GM23338 (cell line): ENCODE measurements at regions not wholly inside any gene's neighbourhood (a gene's known extent, or its start where the extent isn't known, plus 50 kb on each side); places are given as distances from the start of the nearest gene placed in this dataset.

Experiments
- ATAC-seq: fragments of 200-7000 bp; cut with Tn5 transposase; 3 replicates; pipeline ENCODE4 v1.9.1; 2020
- DNase-seq: peaks from one replicate; pipeline ENCODE4 v3.0.0-alpha.2; 2015; ENCODE audit warnings: low spot score
- H2AFZ ChIP-seq: fragments of 200-600 bp; sonication (generic); 2 replicates; pipeline ENCODE4 v1.8.0; 2016; ENCODE audit warnings: antibody characterized with exemption, mild to moderate bottlenecking, moderate library complexity
- H3F3A ChIP-seq: fragments of 200-600 bp; sonication (generic); replicated peaks from 2 replicates; pipeline ENCODE4 v1.8.0; 2017; ENCODE audit warnings: antibody characterized with exemption, mixed run types, low read depth
- H3K27ac ChIP-seq: fragments of 200-600 bp; sonication (generic); 2 replicates; pipeline ENCODE4 v1.6.1; 2016; ENCODE audit warnings: low read depth
- H3K27me3 ChIP-seq: fragments of 200-600 bp; sonication (generic); 2 replicates; pipeline ENCODE4 v1.8.0; 2016; ENCODE audit warnings: mild to moderate bottlenecking, mixed run types, moderate library complexity; ENCODE audit not compliant: insufficient read depth
- H3K36me3 ChIP-seq: fragments of 200-600 bp; sonication (generic); 2 replicates; pipeline ENCODE4 v1.8.0; 2016; ENCODE audit warnings: mild to moderate bottlenecking; ENCODE audit not compliant: insufficient read depth
- H3K4me1 ChIP-seq: fragments of 200-600 bp; sonication (generic); 2 replicates; pipeline ENCODE4 v1.8.0; 2016; ENCODE audit warnings: mild to moderate bottlenecking, moderate library complexity; ENCODE audit not compliant: insufficient read depth
- H3K4me2 ChIP-seq: fragments of 200-600 bp; sonication (generic); 2 replicates; pipeline ENCODE4 v1.7.1; 2017; ENCODE audit warnings: mixed run types
- H3K4me3 ChIP-seq: fragments of 200-600 bp; sonication (generic); 2 replicates; pipeline ENCODE4 v1.6.1; 2016; ENCODE audit warnings: mixed run types
- H3K79me2 ChIP-seq: fragments of 200-600 bp; sonication (generic); replicated peaks from 2 replicates; pipeline ENCODE4 v1.8.0; 2017; ENCODE audit warnings: mild to moderate bottlenecking; ENCODE audit not compliant: insufficient read depth
- H3K9me2 ChIP-seq: fragments of 200-600 bp; sonication (generic); 2 replicates; pipeline ENCODE4 v1.8.0; 2017; ENCODE audit not compliant: insufficient read depth
- H4K20me1 ChIP-seq: fragments of 200-600 bp; sonication (generic); replicated peaks from 2 replicates; pipeline ENCODE4 v1.8.0; 2017; ENCODE audit warnings: mild to moderate bottlenecking; ENCODE audit not compliant: insufficient read depth
- H3K27ac Mint-ChIP-seq: 2 replicates; pipeline ENCODE4 v1.8.0; 2020; ENCODE audit warnings: inconsistent platforms, mild to moderate bottlenecking, moderate library complexity, mixed read lengths
- H3K27me3 Mint-ChIP-seq: 3 replicates; pipeline ENCODE4 v1.8.0; 2022; ENCODE audit warnings: low read depth, mild to moderate bottlenecking, moderate library complexity, mixed read lengths, inconsistent platforms; ENCODE audit not compliant: insufficient read depth, poor library complexity
- H3K36me3 Mint-ChIP-seq: 3 replicates; pipeline ENCODE4 v1.8.0; 2021; ENCODE audit warnings: low read depth, mild to moderate bottlenecking, inconsistent platforms, moderate library complexity, mixed read lengths
- H3K4me1 Mint-ChIP-seq: 3 replicates; pipeline ENCODE4 v1.8.0; 2020; ENCODE audit warnings: mild to moderate bottlenecking, inconsistent platforms, mixed read lengths
- H3K4me3 Mint-ChIP-seq: 3 replicates; pipeline ENCODE4 v1.8.0; 2021; ENCODE audit warnings: moderate library complexity, mild to moderate bottlenecking, inconsistent platforms, mixed read lengths
- H3K9me3 Mint-ChIP-seq: 3 replicates; pipeline ENCODE4 v1.8.0; 2020; ENCODE audit warnings: moderate library complexity, mild to moderate bottlenecking, inconsistent platforms, mixed read lengths
- ETS1 ChIP-seq: IDR thresholded peaks from 2 replicates; pipeline ENCODE4 v1.6.1; 2016; ENCODE audit warnings: antibody characterized with exemption
- EZH2phosphoT487 ChIP-seq: fragments of 200-600 bp; sonication (generic); IDR thresholded peaks from one replicate; pipeline ENCODE4 v1.8.1; 2018; ENCODE audit warnings: antibody characterized with exemption; ENCODE audit not compliant: unreplicated experiment
- JUNB ChIP-seq: IDR thresholded peaks from one replicate; pipeline ENCODE4 v1.6.1; 2016; ENCODE audit warnings: antibody characterized with exemption; ENCODE audit not compliant: unreplicated experiment
- NANOG ChIP-seq: IDR thresholded peaks from 2 replicates; pipeline ENCODE4 v1.6.1; 2016; ENCODE audit warnings: antibody characterized with exemption, borderline replicate concordance
- POLR2AphosphoS5 ChIP-seq: IDR thresholded peaks from 2 replicates; pipeline ENCODE4 v1.6.1; 2016; ENCODE audit warnings: antibody characterized with exemption, low read depth
- STAT1 ChIP-seq: IDR thresholded peaks from one replicate; pipeline ENCODE4 v1.6.1; 2016; ENCODE audit warnings: antibody characterized with exemption; ENCODE audit not compliant: unreplicated experiment
- ZNF114 ChIP-seq: fragments of 250-450 bp; sonication (Bioruptor Pico); IDR thresholded peaks from 2 replicates; pipeline ENCODE4 v1.5.0; 2020; ENCODE audit warnings: mild to moderate bottlenecking, moderate library complexity
- ZNF331 ChIP-seq: fragments of 250-450 bp; sonication (Bioruptor Pico); IDR thresholded peaks from 2 replicates; pipeline ENCODE4 v1.5.0; 2020; ENCODE audit warnings: low read depth, mild to moderate bottlenecking, moderate library complexity
- ZNF462 ChIP-seq: fragments of 250-450 bp; sonication (Bioruptor Pico); IDR thresholded peaks from 2 replicates; pipeline ENCODE4 v1.5.0; 2020; ENCODE audit warnings: mild to moderate bottlenecking, moderate library complexity

- TF ChIP-seq ZNF462 (CRISPR knock-in tag) = no peak
These were observed 237.2 kb downstream of the LMO4 start (continued) for GRCh38 chr1:87565861-87566260.

GRCh38 chr1:87568005-87568404 lies 239.3 kb downstream of the LMO4 start:
- Histone ChIP-seq H4K20me1 (no peaks in the 10 kb centered on the region), H3K27ac (no peak overlapping the region), H2AFZ (no peak overlapping the region), H3K4me3 (no peak overlapping the region), H3K4me1 (no peaks in the 10 kb centered on the region), H3K27me3 (no peaks in the 10 kb centered on the region), H3K4me2 (no peak overlapping the region), H3F3A (no peaks in the 10 kb centered on the region), H3K9me2 (no peaks in the 10 kb centered on the region), H3K36me3 (no peaks in the 10 kb centered on the region), H3K79me2 (no peaks in the 10 kb centered on the region)
- H3K4me1 Mint-ChIP-seq = no peaks in the 10 kb centered on the region
- H3K36me3 Mint-ChIP-seq = no peaks in the 10 kb centered on the region
- H3K4me3 Mint-ChIP-seq = no peak overlapping the region
- H3K27me3 Mint-ChIP-seq = no peaks in the 10 kb centered on the region
- H3K27ac Mint-ChIP-seq = no peak overlapping the region
- H3K9me3 Mint-ChIP-seq = no peaks in the 10 kb centered on the region
- ATAC-seq (no peak), DNase-seq (no peak)
- TF ChIP-seq NANOG (no peak), STAT1 (no peak), EZH2phosphoT487 (no peak), ZNF114 (CRISPR knock-in tag) (no peak), ZNF462 (CRISPR knock-in tag) (no peak), JUNB (no peak), ETS1 (no peak), ZNF331 (CRISPR knock-in tag) (no peak), POLR2AphosphoS5 (no peak)
